HG02840 (cell line): ENCODE measurements at regions not wholly inside any gene's neighbourhood (a gene's known extent, or its start where the extent isn't known, plus 50 kb on each side); places are given as distances from the start of the nearest gene placed in this dataset.
"Not testable (repeated sequence)": the region's sequence is repeated elsewhere in the genome, so short reads cannot be mapped to it uniquely, and the experiment has no call there.

Experiments used
- ATAC-seq: cut with Tn5 transposase; IDR thresholded peaks from one replicate; pipeline ENCODE4 v1.9.1; 2021; ENCODE audit warnings: mild to moderate bottlenecking, moderate library complexity, moderate number of reproducible peaks; ENCODE audit not compliant: unreplicated experiment, low FRiP score

GRCh38 chr11:87583931-87584330 is 546.2 kb downstream of the TMEM135 start:
- no peak for ATAC-seq

GRCh38 chr11:87575088-87575487 is 537.4 kb downstream of the TMEM135 start:
- no peak for ATAC-seq

- no peak for ATAC-seq
Measured at GRCh38 chr11:87574193-87574592, 536.5 kb downstream of the TMEM135 start.

GRCh38 chr11:87573708-87574107 is 536.0 kb downstream of the TMEM135 start:
- no peak for ATAC-seq

- no peak for ATAC-seq
Measured at GRCh38 chr11:87572881-87573280, 535.1 kb downstream of the TMEM135 start.

GRCh38 chr11:87560352-87560751 is 522.6 kb downstream of the TMEM135 start:
- no peak for ATAC-seq

GRCh38 chr11:87559852-87560251 is 522.1 kb downstream of the TMEM135 start:
- not testable (repeated sequence) for ATAC-seq

- no peak for ATAC-seq
Measured at GRCh38 chr11:87555101-87555500, 517.4 kb downstream of the TMEM135 start.

- ATAC-seq = no peak
Measured at GRCh38 chr11:87548797-87549196, 511.1 kb downstream of the TMEM135 start.

- ATAC-seq = no peak
Measured at GRCh38 chr11:87545858-87546257, 508.1 kb downstream of the TMEM135 start.

- no peak for ATAC-seq
Measured at GRCh38 chr11:87539596-87539995, 501.9 kb downstream of the TMEM135 start.

- no peak for ATAC-seq
Measured at GRCh38 chr11:87536565-87536964, 498.8 kb downstream of the TMEM135 start.

GRCh38 chr11:87536016-87536415 is 498.3 kb downstream of the TMEM135 start:
- ATAC-seq = no peak

GRCh38 chr11:87535513-87535912 is 497.8 kb downstream of the TMEM135 start:
- no peak for ATAC-seq

- ATAC-seq = not testable (repeated sequence)
Measured at GRCh38 chr11:87531835-87532234, 494.1 kb downstream of the TMEM135 start.

GRCh38 chr11:87529486-87529885 is 491.8 kb downstream of the TMEM135 start:
- ATAC-seq = no peak

GRCh38 chr11:87528752-87529151 is 491.0 kb downstream of the TMEM135 start:
- ATAC-seq = no peak

GRCh38 chr11:87523276-87523675 is 485.5 kb downstream of the TMEM135 start:
- ATAC-seq = no peak

GRCh38 chr11:87518266-87518665 is 480.5 kb downstream of the TMEM135 start:
- no peak for ATAC-seq

- no peak for ATAC-seq
Measured at GRCh38 chr11:87517351-87517750, 479.6 kb downstream of the TMEM135 start.

GRCh38 chr11:87507722-87508121 is 470.0 kb downstream of the TMEM135 start:
- ATAC-seq = not testable (repeated sequence)

- ATAC-seq = not testable (repeated sequence)
Measured at GRCh38 chr11:87506946-87507345, 469.2 kb downstream of the TMEM135 start.

- ATAC-seq = no peak
Measured at GRCh38 chr11:87501388-87501787, 463.7 kb downstream of the TMEM135 start.
